NB4 (cell line): ENCODE measurements at regions not wholly inside any gene's neighbourhood (a gene's known extent, or its start where the extent isn't known, plus 50 kb on each side); places are given as distances from the start of the nearest gene placed in this dataset.

ENCODE experiments used
- DNase-seq: peaks from one replicate; pipeline ENCODE4 v3.0.0; 2010; ENCODE audit warnings: low read depth
- H3K4me3 ChIP-seq: one replicate; pipeline ENCODE4 v1.5.1; 2011; ENCODE audit warnings: mild to moderate bottlenecking, low read depth, low read length, moderate library complexity
- CTCF ChIP-seq: IDR thresholded peaks from one replicate; pipeline ENCODE4 v1.5.1; 2012; ENCODE audit warnings: low read depth, low read length
- MYC ChIP-seq: IDR thresholded peaks from 2 replicates; pipeline ENCODE4 v1.6.1; 2011; ENCODE audit warnings: low read depth, low read length
- POLR2A ChIP-seq: IDR thresholded peaks from 2 replicates; pipeline ENCODE4 v1.6.1; 2011; ENCODE audit warnings: mild to moderate bottlenecking; ENCODE audit not compliant: insufficient read length; ENCODE audit errors: extremely low read depth
- TF ChIP-seq, protein P1 (sequence below): IDR thresholded peaks from 2 replicates; pipeline ENCODE4 v1.6.1; 2011; ENCODE audit warnings: low read depth, low read length

DNA sequence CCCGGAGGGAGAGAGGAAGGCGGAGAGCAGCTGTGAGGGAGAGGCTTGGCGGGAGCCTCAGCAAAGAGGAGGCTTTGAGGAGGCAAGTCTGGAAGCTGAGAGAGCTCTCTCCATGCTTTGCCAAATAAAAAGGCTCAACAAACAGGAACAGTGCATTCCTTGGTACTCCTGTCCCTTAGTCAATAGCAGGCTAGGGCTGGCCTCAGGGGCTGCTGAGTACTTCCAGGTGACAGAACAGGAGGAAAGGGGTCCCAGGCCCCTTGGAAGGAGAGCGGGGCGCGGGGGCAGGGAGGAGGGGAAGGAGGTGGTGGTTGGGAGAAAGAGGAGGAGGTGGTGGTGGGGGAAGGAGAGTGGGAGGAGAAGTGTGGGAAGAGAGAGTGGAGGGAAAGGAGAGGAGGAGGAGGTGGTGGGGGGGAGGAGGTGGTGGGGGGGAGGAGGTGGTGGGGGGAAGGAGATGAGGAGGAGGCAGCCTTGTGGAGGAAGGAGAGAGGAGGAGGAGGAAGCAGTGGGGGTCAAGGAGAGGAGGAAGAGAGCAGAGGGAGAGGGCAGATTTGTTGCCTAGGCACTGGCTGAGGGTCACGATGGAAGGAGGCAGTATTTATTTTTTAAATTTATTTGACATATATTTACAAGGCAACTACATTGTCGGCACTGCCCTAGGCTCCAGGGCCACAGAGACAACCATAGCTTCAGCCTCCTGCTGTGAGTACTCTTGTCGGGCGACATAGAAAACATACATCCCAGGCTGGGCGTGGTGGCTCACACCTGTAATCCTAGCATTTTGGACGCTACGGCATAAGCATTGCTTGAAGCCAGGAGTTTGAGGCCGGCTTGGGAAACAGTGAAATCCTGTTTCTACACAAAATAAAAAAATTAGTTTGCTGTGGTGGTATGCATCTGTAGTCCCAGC, 74.2 kb upstream of the ZBED5 start:
- peak; percentile 33 for DNase-seq
- H3K4me3 ChIP-seq, result peak overlapping the region; percentile 43
- TF ChIP-seq MYC, result no peak
- no peak for TF ChIP-seq POLR2A
- TF ChIP-seq CTCF, result no peak
- TF ChIP-seq, protein P1, sequence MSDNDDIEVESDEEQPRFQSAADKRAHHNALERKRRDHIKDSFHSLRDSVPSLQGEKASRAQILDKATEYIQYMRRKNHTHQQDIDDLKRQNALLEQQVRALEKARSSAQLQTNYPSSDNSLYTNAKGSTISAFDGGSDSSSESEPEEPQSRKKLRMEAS, result no peak

DNA sequence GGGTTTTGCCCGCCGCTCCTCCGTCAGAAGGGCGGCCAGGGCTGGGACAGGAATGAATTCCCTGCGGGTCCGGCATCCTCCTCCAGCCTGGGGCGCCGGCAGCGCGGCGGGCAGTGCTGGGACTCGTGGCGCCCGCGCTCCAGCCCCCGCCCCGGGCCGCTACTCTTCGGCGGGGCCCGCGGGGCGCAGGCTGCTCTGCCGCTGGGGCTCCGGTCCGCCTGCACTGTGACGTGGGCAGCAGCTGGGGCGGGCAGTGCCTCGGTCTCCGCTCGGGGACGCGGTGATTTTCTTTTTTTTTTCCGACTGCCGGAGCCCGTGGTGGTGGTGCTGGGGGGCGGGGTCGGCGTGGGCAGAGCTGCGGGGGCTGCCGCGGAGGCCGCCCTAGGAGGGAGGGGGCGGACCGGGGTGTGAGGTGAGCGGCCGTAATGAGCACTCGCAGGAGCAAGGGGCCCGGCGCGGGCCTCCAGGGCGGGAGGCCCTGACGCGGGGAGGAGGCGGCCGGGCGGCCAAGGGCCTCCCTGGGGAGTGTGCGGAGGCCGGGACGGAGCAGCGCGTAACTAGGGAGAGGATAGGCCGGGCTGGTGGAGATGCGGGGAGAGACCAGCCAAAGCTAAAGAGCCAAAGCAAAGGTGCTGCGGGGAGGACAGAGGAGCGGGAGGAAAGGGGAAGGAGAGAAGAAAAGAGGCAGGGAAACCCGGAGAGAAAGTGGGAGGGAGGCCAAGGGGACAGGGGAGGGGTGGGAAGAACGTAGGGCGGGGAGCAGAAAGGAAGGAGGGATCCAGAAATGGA, 73.3 kb upstream of the ZBED5 start:
- TF ChIP-seq MYC (no peak), CTCF (no peak), POLR2A (no peak)
- TF ChIP-seq, protein P1, result no peak
- DNase-seq, result peak; percentile 72
- H3K4me3 ChIP-seq, result peak overlapping the region; percentile 43

DNA sequence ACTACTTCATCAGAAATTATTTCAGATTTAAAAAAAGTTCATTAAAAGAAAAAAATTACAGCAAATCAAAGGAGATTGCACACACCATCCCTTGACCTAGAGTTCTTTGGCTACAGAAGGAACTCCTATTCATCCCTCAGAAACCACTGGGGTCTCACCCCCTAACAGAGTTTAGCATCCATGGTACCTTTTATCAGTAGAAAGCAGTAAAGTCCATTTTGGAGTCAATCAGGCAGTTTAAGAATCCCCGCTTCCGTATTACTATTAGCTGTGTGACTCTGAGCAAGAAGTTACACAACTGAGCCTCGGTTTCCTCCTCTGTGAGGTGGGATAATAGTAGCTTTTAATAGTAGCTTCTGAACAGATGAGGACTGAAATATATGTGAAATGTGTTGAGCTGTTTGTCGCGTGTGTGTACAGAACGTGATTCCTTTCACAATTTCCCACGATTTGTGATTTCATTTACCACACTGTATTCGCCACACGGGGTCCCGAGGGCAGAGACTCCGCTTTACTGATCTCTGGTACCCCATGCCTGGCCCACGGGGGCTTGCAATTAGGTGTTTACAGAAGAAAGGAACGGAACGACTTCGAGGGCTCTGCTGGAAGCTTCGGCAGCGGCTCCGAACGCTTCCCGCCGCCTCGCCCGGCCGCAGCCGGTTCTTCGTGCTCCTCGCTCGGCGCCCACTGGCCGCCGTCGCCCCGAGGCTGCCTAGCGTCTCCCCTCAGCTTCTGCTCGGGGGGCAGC, 72.5 kb upstream of the ZBED5 start:
- TF ChIP-seq, protein P1, result no peak
- no peak for TF ChIP-seq CTCF
- no peak for TF ChIP-seq MYC
- no peak for TF ChIP-seq POLR2A
- DNase-seq, result no peak
- H3K4me3 ChIP-seq, result peak overlapping the region; percentile 21

DNA sequence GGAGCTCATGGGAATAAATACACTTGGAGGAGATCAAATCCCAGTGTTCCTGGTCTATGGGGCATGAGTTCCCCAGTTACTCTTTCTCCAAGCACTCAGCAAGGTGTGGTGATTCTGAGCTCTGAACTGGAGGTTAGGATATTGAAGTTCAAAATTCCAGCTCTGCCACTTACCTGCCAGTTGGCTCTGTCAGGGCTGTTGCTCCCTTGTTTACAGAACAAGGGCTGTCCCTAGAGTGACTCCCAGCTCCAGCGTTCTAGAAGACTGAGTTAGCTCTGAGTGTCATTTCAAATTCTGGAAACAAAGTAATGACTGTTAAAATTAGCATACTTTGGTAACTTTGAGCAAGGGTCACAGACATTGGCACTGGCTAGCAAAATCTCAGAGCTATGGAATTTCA, 69.7 kb upstream of the ZBED5 start:
- no peak for DNase-seq
- TF ChIP-seq MYC, result no peak
- TF ChIP-seq, protein P1, result no peak
- no peak for TF ChIP-seq POLR2A
- TF ChIP-seq CTCF, result no peak
- no peak overlapping the region for H3K4me3 ChIP-seq

- H3K4me3 ChIP-seq, result no peak overlapping the region
- TF ChIP-seq, protein P1, result no peak
- TF ChIP-seq MYC (no peak), CTCF (no peak), POLR2A (no peak)
- no peak for DNase-seq
Observed at GRCh38 chr11:10926801-10927211, 69.0 kb upstream of the ZBED5 start.
